DOHH2 (cell line): ENCODE measurements at regions not wholly inside any gene's neighbourhood (a gene's known extent, or its start where the extent isn't known, plus 50 kb on each side); places are given as distances from the start of the nearest gene placed in this dataset.

ENCODE experiments used
- CTCF ChIP-seq: fragments of 200-600 bp; sonication (generic); IDR thresholded peaks from one replicate; pipeline ENCODE4 v1.5.1; 2014; ENCODE audit warnings: antibody characterized with exemption, mild to moderate bottlenecking, low read depth, low read length; ENCODE audit not compliant: poor library complexity, severe bottlenecking
- EZH2phosphoT487 ChIP-seq: fragments of 200-600 bp; sonication (generic); IDR thresholded peaks from 2 replicates; pipeline ENCODE4 v1.6.1; 2017; ENCODE audit warnings: borderline replicate concordance, mild to moderate bottlenecking, antibody characterized with exemption, low read length, moderate library complexity, mixed read lengths

- no peak for TF ChIP-seq CTCF
- TF ChIP-seq EZH2phosphoT487: no peak
Observed at GRCh38 chr18:11289248-11289647, 139.9 kb upstream of the PIEZO2 start.
